ENCODE measurements at regions not wholly inside any gene's neighbourhood (a gene's known extent, or its start where the extent isn't known, plus 50 kb on each side); places are given as distances from the start of the nearest gene placed in this dataset.

- Histone ChIP-seq H3K4me3 (replicated peaks; ENCODE audit: low read depth, low read length) (no peak overlapping the region), H3K36me3 (ENCODE audit: control insufficient read depth, insufficient read depth, low read length) (no peaks in the 10 kb centered on the region), H3K27me3 (replicated peaks; ENCODE audit: control insufficient read depth, insufficient read depth, low read length) (no peaks in the 10 kb centered on the region)
- TF ChIP-seq, protein P1, sequence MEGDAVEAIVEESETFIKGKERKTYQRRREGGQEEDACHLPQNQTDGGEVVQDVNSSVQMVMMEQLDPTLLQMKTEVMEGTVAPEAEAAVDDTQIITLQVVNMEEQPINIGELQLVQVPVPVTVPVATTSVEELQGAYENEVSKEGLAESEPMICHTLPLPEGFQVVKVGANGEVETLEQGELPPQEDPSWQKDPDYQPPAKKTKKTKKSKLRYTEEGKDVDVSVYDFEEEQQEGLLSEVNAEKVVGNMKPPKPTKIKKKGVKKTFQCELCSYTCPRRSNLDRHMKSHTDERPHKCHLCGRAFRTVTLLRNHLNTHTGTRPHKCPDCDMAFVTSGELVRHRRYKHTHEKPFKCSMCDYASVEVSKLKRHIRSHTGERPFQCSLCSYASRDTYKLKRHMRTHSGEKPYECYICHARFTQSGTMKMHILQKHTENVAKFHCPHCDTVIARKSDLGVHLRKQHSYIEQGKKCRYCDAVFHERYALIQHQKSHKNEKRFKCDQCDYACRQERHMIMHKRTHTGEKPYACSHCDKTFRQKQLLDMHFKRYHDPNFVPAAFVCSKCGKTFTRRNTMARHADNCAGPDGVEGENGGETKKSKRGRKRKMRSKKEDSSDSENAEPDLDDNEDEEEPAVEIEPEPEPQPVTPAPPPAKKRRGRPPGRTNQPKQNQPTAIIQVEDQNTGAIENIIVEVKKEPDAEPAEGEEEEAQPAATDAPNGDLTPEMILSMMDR (IDR thresholded peaks at IDR 0.05; ENCODE audit: insufficient read depth, low read length, poor library complexity, severe bottlenecking) = no peak
- DNase-seq (ENCODE audit: extremely low read depth, insufficient read length) = no peak
Measured at GRCh38 chr6:22113026-22113766, 183.6 kb downstream of the PRL start.

DNA sequence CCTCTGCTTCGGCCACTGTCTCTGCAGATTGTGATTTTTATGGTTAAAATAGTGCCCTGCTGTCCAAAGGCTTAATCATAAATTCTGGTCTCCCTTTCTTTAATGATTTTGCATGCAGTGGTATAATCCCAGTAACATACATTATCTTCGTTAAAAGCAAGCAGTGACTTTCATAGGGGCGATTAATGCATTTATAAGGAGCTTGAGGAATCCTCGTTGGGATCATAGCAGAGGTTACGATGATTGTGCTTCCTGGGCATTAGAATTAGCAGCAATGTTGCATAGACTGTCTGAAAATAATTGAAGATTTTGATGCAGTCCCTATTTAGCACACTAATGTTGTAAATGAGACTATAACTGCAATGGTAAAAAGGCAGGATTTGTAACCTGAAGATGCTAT lies 181.3 kb downstream of the PRL start:
- DNase-seq (ENCODE audit: extremely low read depth, insufficient read length) = no peak
- Histone ChIP-seq H3K27me3 (replicated peaks; ENCODE audit: control insufficient read depth, insufficient read depth, low read length) (no peaks in the 10 kb centered on the region), H3K36me3 (ENCODE audit: control insufficient read depth, insufficient read depth, low read length) (no peaks in the 10 kb centered on the region), H3K4me3 (replicated peaks; ENCODE audit: low read depth, low read length) (no peak overlapping the region)
- TF ChIP-seq, protein P1 (IDR thresholded peaks at IDR 0.05; ENCODE audit: insufficient read depth, low read length, poor library complexity, severe bottlenecking) = no peak

DNA sequence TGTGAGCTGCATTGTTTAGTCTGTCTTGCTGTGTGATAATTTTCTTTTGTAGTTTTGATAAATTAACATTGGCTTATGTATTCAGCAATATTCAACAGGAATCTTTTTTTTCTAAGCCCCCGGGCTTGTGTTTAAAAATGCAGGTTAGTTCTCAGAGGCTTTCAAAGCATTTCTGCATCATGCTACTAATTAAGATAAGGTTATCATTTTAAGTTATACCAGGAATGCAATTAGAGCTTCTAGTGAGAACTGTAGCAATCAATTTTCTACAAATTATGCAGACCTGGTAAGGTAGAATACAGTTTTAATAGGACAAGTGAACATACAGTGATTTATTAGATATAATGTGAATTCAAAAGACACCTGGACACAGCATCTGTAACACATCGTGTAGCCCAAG lies 179.2 kb downstream of the PRL start:
- no peaks in the 10 kb centered on the region for H3K27me3 ChIP-seq (replicated peaks; ENCODE audit: control insufficient read depth, insufficient read depth, low read length)
- no peak overlapping the region for H3K4me3 ChIP-seq (replicated peaks; ENCODE audit: low read depth, low read length)
- TF ChIP-seq, protein P1 (IDR thresholded peaks at IDR 0.05; ENCODE audit: insufficient read depth, low read length, poor library complexity, severe bottlenecking) = no peak
- DNase-seq (ENCODE audit: extremely low read depth, insufficient read length) = no peak
- H3K36me3 ChIP-seq (ENCODE audit: control insufficient read depth, insufficient read depth, low read length) = no peaks in the 10 kb centered on the region

DNA sequence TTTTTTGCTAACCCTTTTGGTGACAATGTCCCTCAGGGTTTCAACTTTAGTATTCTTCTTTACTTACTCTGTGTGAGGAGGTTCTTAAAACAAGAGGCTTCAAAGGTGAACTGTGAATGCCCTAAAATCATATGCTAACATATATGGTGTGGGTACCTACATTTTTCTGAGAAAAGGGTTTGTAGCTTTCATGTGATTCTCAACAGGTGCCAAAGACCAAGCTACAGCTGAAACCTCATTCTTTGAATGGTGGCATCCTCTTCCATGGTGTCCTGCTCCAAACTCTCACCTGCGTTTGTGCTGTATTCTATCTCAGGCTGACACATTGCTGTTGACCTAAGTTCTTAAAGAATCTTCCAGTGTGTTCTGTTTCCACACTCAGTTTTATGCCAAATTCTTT lies 177.3 kb downstream of the PRL start:
- TF ChIP-seq, protein P1 (IDR thresholded peaks at IDR 0.05; ENCODE audit: insufficient read depth, low read length, poor library complexity, severe bottlenecking) = no peak
- no peak for DNase-seq (ENCODE audit: extremely low read depth, insufficient read length)
- Histone ChIP-seq H3K27me3 (replicated peaks; ENCODE audit: control insufficient read depth, insufficient read depth, low read length) (no peaks in the 10 kb centered on the region), H3K36me3 (ENCODE audit: control insufficient read depth, insufficient read depth, low read length) (no peaks in the 10 kb centered on the region), H3K4me3 (replicated peaks; ENCODE audit: low read depth, low read length) (no peak overlapping the region)

- TF ChIP-seq, protein P1 (IDR thresholded peaks at IDR 0.05; ENCODE audit: insufficient read depth, low read length, poor library complexity, severe bottlenecking) = no peak
Measured at GRCh38 chr6:22124756-22125155, 172.1 kb downstream of the PRL start.

GRCh38 chr6:22126910-22127309 lies 169.9 kb downstream of the PRL start:
- no peak overlapping the region for H3K4me3 ChIP-seq (replicated peaks; ENCODE audit: low read depth, low read length)
- no peaks in the 10 kb centered on the region for H3K36me3 ChIP-seq (ENCODE audit: control insufficient read depth, insufficient read depth, low read length)
- TF ChIP-seq, protein P1 (IDR thresholded peaks at IDR 0.05; ENCODE audit: insufficient read depth, low read length, poor library complexity, severe bottlenecking) = no peak
- DNase-seq (ENCODE audit: extremely low read depth, insufficient read length) = no peak
- H3K27me3 ChIP-seq (replicated peaks; ENCODE audit: control insufficient read depth, insufficient read depth, low read length) = no peaks in the 10 kb centered on the region

More at GRCh38 chr6:22124756-22125155, 172.1 kb downstream of the PRL start:
- Histone ChIP-seq H3K4me3 (replicated peaks; ENCODE audit: low read depth, low read length) (no peak overlapping the region), H3K36me3 (ENCODE audit: control insufficient read depth, insufficient read depth, low read length) (no peaks in the 10 kb centered on the region), H3K27me3 (replicated peaks; ENCODE audit: control insufficient read depth, insufficient read depth, low read length) (no peaks in the 10 kb centered on the region)
- no peak for DNase-seq (ENCODE audit: extremely low read depth, insufficient read length)

Measured in GM06990 (cell line).